GM23338 (cell line): ENCODE measurements at regions not wholly inside any gene's neighbourhood (a gene's known extent, or its start where the extent isn't known, plus 50 kb on each side); places are given as distances from the start of the nearest gene placed in this dataset.

Experiments used
- ATAC-seq: fragments of 200-7000 bp; cut with Tn5 transposase; 3 replicates; pipeline ENCODE4 v1.9.1; 2020
- DNase-seq: peaks from one replicate; pipeline ENCODE4 v3.0.0-alpha.2; 2015; ENCODE audit warnings: low spot score
- H2AFZ ChIP-seq: fragments of 200-600 bp; sonication (generic); 2 replicates; pipeline ENCODE4 v1.8.0; 2016; ENCODE audit warnings: antibody characterized with exemption, mild to moderate bottlenecking, moderate library complexity
- H3F3A ChIP-seq: fragments of 200-600 bp; sonication (generic); replicated peaks from 2 replicates; pipeline ENCODE4 v1.8.0; 2017; ENCODE audit warnings: antibody characterized with exemption, mixed run types, low read depth
- H3K27ac ChIP-seq: fragments of 200-600 bp; sonication (generic); 2 replicates; pipeline ENCODE4 v1.6.1; 2016; ENCODE audit warnings: low read depth
- H3K27me3 ChIP-seq: fragments of 200-600 bp; sonication (generic); 2 replicates; pipeline ENCODE4 v1.8.0; 2016; ENCODE audit warnings: mild to moderate bottlenecking, mixed run types, moderate library complexity; ENCODE audit not compliant: insufficient read depth
- H3K36me3 ChIP-seq: fragments of 200-600 bp; sonication (generic); 2 replicates; pipeline ENCODE4 v1.8.0; 2016; ENCODE audit warnings: mild to moderate bottlenecking; ENCODE audit not compliant: insufficient read depth
- H3K4me1 ChIP-seq: fragments of 200-600 bp; sonication (generic); 2 replicates; pipeline ENCODE4 v1.8.0; 2016; ENCODE audit warnings: mild to moderate bottlenecking, moderate library complexity; ENCODE audit not compliant: insufficient read depth
- H3K4me2 ChIP-seq: fragments of 200-600 bp; sonication (generic); 2 replicates; pipeline ENCODE4 v1.7.1; 2017; ENCODE audit warnings: mixed run types
- H3K4me3 ChIP-seq: fragments of 200-600 bp; sonication (generic); 2 replicates; pipeline ENCODE4 v1.6.1; 2016; ENCODE audit warnings: mixed run types
- H3K79me2 ChIP-seq: fragments of 200-600 bp; sonication (generic); replicated peaks from 2 replicates; pipeline ENCODE4 v1.8.0; 2017; ENCODE audit warnings: mild to moderate bottlenecking; ENCODE audit not compliant: insufficient read depth
- H3K9me2 ChIP-seq: fragments of 200-600 bp; sonication (generic); 2 replicates; pipeline ENCODE4 v1.8.0; 2017; ENCODE audit not compliant: insufficient read depth
- H4K20me1 ChIP-seq: fragments of 200-600 bp; sonication (generic); replicated peaks from 2 replicates; pipeline ENCODE4 v1.8.0; 2017; ENCODE audit warnings: mild to moderate bottlenecking; ENCODE audit not compliant: insufficient read depth
- H3K27ac Mint-ChIP-seq: 2 replicates; pipeline ENCODE4 v1.8.0; 2020; ENCODE audit warnings: inconsistent platforms, mild to moderate bottlenecking, moderate library complexity, mixed read lengths
- H3K27me3 Mint-ChIP-seq: 3 replicates; pipeline ENCODE4 v1.8.0; 2022; ENCODE audit warnings: low read depth, mild to moderate bottlenecking, moderate library complexity, mixed read lengths, inconsistent platforms; ENCODE audit not compliant: insufficient read depth, poor library complexity
- H3K36me3 Mint-ChIP-seq: 3 replicates; pipeline ENCODE4 v1.8.0; 2021; ENCODE audit warnings: low read depth, mild to moderate bottlenecking, inconsistent platforms, moderate library complexity, mixed read lengths
- H3K4me1 Mint-ChIP-seq: 3 replicates; pipeline ENCODE4 v1.8.0; 2020; ENCODE audit warnings: mild to moderate bottlenecking, inconsistent platforms, mixed read lengths
- H3K4me3 Mint-ChIP-seq: 3 replicates; pipeline ENCODE4 v1.8.0; 2021; ENCODE audit warnings: moderate library complexity, mild to moderate bottlenecking, inconsistent platforms, mixed read lengths
- H3K9me3 Mint-ChIP-seq: 3 replicates; pipeline ENCODE4 v1.8.0; 2020; ENCODE audit warnings: moderate library complexity, mild to moderate bottlenecking, inconsistent platforms, mixed read lengths
- CREB1 ChIP-seq: fragments of 250-450 bp; sonication (Bioruptor Pico); IDR thresholded peaks from 2 replicates; pipeline ENCODE4 v1.5.0; 2020; ENCODE audit warnings: low read depth, mild to moderate bottlenecking, moderate library complexity
- EZH2 ChIP-seq: fragments of 200-600 bp; sonication (generic); IDR thresholded peaks from one replicate; pipeline ENCODE4 v1.8.0; 2017; ENCODE audit warnings: antibody characterized with exemption, mild to moderate bottlenecking, low read depth; ENCODE audit not compliant: unreplicated experiment
- EZH2phosphoT487 ChIP-seq: fragments of 200-600 bp; sonication (generic); IDR thresholded peaks from one replicate; pipeline ENCODE4 v1.8.1; 2018; ENCODE audit warnings: antibody characterized with exemption; ENCODE audit not compliant: unreplicated experiment
- JUNB ChIP-seq: IDR thresholded peaks from one replicate; pipeline ENCODE4 v1.6.1; 2016; ENCODE audit warnings: antibody characterized with exemption; ENCODE audit not compliant: unreplicated experiment
- NANOG ChIP-seq: IDR thresholded peaks from 2 replicates; pipeline ENCODE4 v1.6.1; 2016; ENCODE audit warnings: antibody characterized with exemption, borderline replicate concordance
- POLR2AphosphoS5 ChIP-seq: IDR thresholded peaks from 2 replicates; pipeline ENCODE4 v1.6.1; 2016; ENCODE audit warnings: antibody characterized with exemption, low read depth
- STAT1 ChIP-seq: IDR thresholded peaks from one replicate; pipeline ENCODE4 v1.6.1; 2016; ENCODE audit warnings: antibody characterized with exemption; ENCODE audit not compliant: unreplicated experiment
- ZNF114 ChIP-seq: fragments of 250-450 bp; sonication (Bioruptor Pico); IDR thresholded peaks from 2 replicates; pipeline ENCODE4 v1.5.0; 2020; ENCODE audit warnings: mild to moderate bottlenecking, moderate library complexity
- ZNF331 ChIP-seq: fragments of 250-450 bp; sonication (Bioruptor Pico); IDR thresholded peaks from 2 replicates; pipeline ENCODE4 v1.5.0; 2020; ENCODE audit warnings: low read depth, mild to moderate bottlenecking, moderate library complexity
- TF ChIP-seq, protein P1 (sequence below): IDR thresholded peaks from 2 replicates; pipeline ENCODE4 v1.6.1; 2016; ENCODE audit warnings: antibody characterized with exemption
- TF ChIP-seq, protein P2 (sequence below), 2 experiments: fragments of 200-600 bp in 1 of 2; sonication (generic) in 1 of 2; conservative IDR thresholded peaks; 2 replicates each; pipeline versions ENCODE4 v1.5.1 to v1.6.1; 2016 to 2017; ENCODE audit warnings: antibody characterized with exemption in 2 of 2, low read depth in 2 of 2, mild to moderate bottlenecking in 2 of 2, moderate library complexity in 1 of 2
- TF ChIP-seq, protein P3 (sequence below): fragments of 250-450 bp; sonication (Bioruptor Pico); IDR thresholded peaks from 2 replicates; pipeline ENCODE4 v1.5.0; 2020; ENCODE audit warnings: mild to moderate bottlenecking, moderate library complexity

DNA sequence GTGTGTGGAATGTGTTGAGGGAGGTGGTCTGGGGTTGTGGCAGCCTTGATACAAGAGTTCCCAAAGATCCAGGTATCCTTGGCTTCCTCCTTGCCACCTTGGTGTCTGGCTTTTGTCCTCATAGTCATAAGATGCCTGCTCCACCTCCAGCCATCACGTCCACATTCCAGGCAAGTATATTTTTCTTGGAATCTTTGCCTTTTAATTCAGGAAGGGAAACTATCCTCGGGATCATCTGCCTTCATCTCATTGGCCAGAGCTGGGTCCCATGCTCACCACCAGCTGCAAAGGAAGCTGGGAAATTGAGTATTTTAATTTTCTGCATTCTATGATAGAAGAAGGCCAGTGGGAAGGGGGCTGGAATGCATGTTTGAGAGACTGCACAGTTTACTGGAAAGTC, 186.7 kb downstream of the C9orf50 start:
- Histone ChIP-seq H2AFZ (no peak overlapping the region), H3K27me3 (peaks cover 55% of the 10 kb centered on the region), H3K4me1 (peaks cover 14% of the 10 kb centered on the region; the same call in 1 of the 2 replicates), H4K20me1 (no peaks in the 10 kb centered on the region; the same call in 1 of the 2 replicates), H3K4me2 (no peak overlapping the region), H3K4me3 (no peak overlapping the region), H3F3A (0 out of 2 replicates have a peak, but pooled peaks cover 2% of the 10 kb centered on the region), H3K79me2 (no peaks in the 10 kb centered on the region), H3K9me2 (no peaks in the 10 kb centered on the region), H3K27ac (no peak overlapping the region), H3K36me3 (no peaks in the 10 kb centered on the region)
- Mint-ChIP-seq H3K27me3 (peaks cover 75% of the 10 kb centered on the region), H3K4me1 (peaks cover 36% of the 10 kb centered on the region), H3K4me3 (no peak overlapping the region), H3K9me3 (peaks cover 4% of the 10 kb centered on the region; the same call in 1 of the 3 replicates), H3K27ac (no peak overlapping the region), H3K36me3 (no peaks in the 10 kb centered on the region)
- ATAC-seq (no peak), DNase-seq (no peak)
- no peak for TF ChIP-seq EZH2
- no peak for TF ChIP-seq ZNF331 (CRISPR knock-in tag)

DNA sequence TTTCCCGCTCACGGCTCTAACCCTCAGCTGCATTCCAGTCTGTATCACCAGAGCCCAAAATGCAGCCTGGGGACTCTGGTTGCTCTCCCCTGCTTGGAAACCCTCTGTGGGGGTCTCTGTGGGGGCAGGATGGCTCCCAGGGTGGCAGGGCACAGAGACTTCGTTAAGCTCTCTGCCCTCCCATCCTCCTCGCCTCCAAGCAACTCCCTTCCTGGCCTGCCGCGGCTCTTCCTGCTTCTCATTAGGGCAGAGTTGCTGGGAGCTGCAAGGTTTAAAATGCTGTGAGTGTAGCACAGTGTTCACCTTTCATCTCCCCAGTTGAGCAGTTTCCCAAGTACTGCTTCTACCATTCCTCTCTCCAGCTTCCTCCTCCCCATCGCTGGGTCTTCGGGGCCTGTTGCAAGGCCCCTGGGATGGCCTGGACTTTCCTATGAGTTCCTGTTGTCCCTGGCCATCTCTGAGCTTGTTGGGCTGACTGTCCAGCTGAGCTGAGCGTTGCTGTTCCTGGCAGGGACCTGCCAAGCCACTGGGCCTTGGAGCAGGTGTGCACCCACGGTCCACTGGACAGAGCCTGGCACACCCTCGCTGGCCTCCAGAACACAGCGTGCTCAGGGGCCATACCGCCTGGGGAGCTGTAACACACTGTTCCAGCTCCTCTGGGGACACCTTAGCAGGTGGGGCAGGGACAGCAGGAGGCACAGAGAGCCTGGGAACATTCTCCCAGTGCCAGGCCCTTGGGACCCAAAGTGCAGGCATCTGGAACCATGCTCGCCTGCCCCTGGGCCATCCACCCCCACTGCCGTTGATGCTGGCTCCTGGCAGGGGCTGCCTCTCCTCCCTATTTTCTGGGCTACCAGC, 188.4 kb downstream of the C9orf50 start:
- Histone ChIP-seq H3K4me3 (no peak overlapping the region), H3K36me3 (no peaks in the 10 kb centered on the region), H3K27me3 (peaks cover 39% of the 10 kb centered on the region), H4K20me1 (no peaks in the 10 kb centered on the region; the same call in 1 of the 2 replicates), H3K4me1 (peaks cover 8% of the 10 kb centered on the region; the same call in 1 of the 2 replicates), H3K79me2 (no peaks in the 10 kb centered on the region), H3F3A (no peaks in the 10 kb centered on the region), H2AFZ (no peak overlapping the region), H3K9me2 (no peaks in the 10 kb centered on the region), H3K4me2 (no peak overlapping the region), H3K27ac (no peak overlapping the region)
- TF ChIP-seq NANOG (no peak), ZNF114 (CRISPR knock-in tag) (no peak), POLR2AphosphoS5 (no peak), EZH2phosphoT487 (no peak), CREB1 (no peak), STAT1 (no peak), JUNB (no peak)
- TF ChIP-seq, protein P1, sequence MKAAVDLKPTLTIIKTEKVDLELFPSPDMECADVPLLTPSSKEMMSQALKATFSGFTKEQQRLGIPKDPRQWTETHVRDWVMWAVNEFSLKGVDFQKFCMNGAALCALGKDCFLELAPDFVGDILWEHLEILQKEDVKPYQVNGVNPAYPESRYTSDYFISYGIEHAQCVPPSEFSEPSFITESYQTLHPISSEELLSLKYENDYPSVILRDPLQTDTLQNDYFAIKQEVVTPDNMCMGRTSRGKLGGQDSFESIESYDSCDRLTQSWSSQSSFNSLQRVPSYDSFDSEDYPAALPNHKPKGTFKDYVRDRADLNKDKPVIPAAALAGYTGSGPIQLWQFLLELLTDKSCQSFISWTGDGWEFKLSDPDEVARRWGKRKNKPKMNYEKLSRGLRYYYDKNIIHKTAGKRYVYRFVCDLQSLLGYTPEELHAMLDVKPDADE = no peak
- TF ChIP-seq, protein P2, sequence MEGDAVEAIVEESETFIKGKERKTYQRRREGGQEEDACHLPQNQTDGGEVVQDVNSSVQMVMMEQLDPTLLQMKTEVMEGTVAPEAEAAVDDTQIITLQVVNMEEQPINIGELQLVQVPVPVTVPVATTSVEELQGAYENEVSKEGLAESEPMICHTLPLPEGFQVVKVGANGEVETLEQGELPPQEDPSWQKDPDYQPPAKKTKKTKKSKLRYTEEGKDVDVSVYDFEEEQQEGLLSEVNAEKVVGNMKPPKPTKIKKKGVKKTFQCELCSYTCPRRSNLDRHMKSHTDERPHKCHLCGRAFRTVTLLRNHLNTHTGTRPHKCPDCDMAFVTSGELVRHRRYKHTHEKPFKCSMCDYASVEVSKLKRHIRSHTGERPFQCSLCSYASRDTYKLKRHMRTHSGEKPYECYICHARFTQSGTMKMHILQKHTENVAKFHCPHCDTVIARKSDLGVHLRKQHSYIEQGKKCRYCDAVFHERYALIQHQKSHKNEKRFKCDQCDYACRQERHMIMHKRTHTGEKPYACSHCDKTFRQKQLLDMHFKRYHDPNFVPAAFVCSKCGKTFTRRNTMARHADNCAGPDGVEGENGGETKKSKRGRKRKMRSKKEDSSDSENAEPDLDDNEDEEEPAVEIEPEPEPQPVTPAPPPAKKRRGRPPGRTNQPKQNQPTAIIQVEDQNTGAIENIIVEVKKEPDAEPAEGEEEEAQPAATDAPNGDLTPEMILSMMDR (conservative IDR thresholded peaks at IDR 0.05; ENCODE audit: low read depth in 2 of 2) = no peak
- TF ChIP-seq, protein P3, sequence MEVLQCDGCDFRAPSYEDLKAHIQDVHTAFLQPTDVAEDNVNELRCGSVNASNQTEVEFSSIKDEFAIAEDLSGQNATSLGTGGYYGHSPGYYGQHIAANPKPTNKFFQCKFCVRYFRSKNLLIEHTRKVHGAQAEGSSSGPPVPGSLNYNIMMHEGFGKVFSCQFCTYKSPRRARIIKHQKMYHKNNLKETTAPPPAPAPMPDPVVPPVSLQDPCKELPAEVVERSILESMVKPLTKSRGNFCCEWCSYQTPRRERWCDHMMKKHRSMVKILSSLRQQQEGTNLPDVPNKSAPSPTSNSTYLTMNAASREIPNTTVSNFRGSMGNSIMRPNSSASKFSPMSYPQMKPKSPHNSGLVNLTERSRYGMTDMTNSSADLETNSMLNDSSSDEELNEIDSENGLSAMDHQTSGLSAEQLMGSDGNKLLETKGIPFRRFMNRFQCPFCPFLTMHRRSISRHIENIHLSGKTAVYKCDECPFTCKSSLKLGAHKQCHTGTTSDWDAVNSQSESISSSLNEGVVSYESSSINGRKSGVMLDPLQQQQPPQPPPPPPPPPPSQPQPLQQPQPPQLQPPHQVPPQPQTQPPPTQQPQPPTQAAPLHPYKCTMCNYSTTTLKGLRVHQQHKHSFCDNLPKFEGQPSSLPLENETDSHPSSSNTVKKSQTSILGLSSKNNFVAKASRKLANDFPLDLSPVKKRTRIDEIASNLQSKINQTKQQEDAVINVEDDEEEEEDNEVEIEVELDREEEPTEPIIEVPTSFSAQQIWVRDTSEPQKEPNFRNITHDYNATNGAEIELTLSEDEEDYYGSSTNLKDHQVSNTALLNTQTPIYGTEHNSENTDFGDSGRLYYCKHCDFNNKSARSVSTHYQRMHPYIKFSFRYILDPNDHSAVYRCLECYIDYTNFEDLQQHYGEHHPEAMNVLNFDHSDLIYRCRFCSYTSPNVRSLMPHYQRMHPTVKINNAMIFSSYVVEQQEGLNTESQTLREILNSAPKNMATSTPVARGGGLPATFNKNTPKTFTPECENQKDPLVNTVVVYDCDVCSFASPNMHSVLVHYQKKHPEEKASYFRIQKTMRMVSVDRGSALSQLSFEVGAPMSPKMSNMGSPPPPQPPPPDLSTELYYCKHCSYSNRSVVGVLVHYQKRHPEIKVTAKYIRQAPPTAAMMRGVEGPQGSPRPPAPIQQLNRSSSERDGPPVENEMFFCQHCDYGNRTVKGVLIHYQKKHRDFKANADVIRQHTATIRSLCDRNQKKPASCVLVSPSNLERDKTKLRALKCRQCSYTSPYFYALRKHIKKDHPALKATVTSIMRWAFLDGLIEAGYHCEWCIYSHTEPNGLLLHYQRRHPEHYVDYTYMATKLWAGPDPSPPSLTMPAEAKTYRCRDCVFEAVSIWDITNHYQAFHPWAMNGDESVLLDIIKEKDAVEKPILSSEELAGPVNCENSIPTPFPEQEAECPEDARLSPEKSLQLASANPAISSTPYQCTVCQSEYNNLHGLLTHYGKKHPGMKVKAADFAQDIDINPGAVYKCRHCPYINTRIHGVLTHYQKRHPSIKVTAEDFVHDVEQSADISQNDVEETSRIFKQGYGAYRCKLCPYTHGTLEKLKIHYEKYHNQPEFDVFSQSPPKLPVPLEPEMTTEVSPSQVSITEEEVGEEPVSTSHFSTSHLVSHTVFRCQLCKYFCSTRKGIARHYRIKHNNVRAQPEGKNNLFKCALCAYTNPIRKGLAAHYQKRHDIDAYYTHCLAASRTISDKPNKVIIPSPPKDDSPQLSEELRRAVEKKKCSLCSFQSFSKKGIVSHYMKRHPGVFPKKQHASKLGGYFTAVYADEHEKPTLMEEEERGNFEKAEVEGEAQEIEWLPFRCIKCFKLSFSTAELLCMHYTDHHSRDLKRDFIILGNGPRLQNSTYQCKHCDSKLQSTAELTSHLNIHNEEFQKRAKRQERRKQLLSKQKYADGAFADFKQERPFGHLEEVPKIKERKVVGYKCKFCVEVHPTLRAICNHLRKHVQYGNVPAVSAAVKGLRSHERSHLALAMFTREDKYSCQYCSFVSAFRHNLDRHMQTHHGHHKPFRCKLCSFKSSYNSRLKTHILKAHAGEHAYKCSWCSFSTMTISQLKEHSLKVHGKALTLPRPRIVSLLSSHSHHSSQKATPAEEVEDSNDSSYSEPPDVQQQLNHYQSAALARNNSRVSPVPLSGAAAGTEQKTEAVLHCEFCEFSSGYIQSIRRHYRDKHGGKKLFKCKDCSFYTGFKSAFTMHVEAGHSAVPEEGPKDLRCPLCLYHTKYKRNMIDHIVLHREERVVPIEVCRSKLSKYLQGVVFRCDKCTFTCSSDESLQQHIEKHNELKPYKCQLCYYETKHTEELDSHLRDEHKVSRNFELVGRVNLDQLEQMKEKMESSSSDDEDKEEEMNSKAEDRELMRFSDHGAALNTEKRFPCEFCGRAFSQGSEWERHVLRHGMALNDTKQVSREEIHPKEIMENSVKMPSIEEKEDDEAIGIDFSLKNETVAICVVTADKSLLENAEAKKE (CRISPR knock-in tag) = no peak
- Mint-ChIP-seq H3K27me3 (peaks cover 64% of the 10 kb centered on the region), H3K9me3 (no peaks in the 10 kb centered on the region), H3K27ac (no peak overlapping the region), H3K4me3 (no peak overlapping the region), H3K4me1 (peaks cover 33% of the 10 kb centered on the region), H3K36me3 (no peaks in the 10 kb centered on the region)
- ATAC-seq (no peak), DNase-seq (no peak)
